H9 (cell line): ENCODE measurements at regions not wholly inside any gene's neighbourhood (a gene's known extent, or its start where the extent isn't known, plus 50 kb on each side); places are given as distances from the start of the nearest gene placed in this dataset.

Source experiments
- DNase-seq: peaks from one replicate; pipeline ENCODE4 v3.0.0-alpha.2; 2017
- H2AFZ ChIP-seq: one replicate; pipeline ENCODE4 v1.6.1; 2013; ENCODE audit warnings: mild to moderate bottlenecking, low read length, control low read depth, moderate library complexity
- H2AK5ac ChIP-seq: 2 replicates; pipeline ENCODE4 v1.6.1; 2013; ENCODE audit warnings: low read length, control low read depth, mixed read lengths; ENCODE audit not compliant: insufficient read length
- H2BK120ac ChIP-seq: one replicate; pipeline ENCODE4 v1.6.1; 2013; ENCODE audit warnings: low read depth, mild to moderate bottlenecking, low read length, control low read depth, inconsistent platforms; ENCODE audit not compliant: poor library complexity, severe bottlenecking
- H2BK12ac ChIP-seq: 2 replicates; pipeline ENCODE4 v1.6.1; 2013; ENCODE audit warnings: low read length, control low read depth, mixed read lengths, low read depth; ENCODE audit not compliant: insufficient read length
- H2BK15ac ChIP-seq: 2 replicates; pipeline ENCODE4 v1.6.1; 2013; ENCODE audit warnings: low read depth, low read length, control low read depth
- H2BK20ac ChIP-seq: one replicate; pipeline ENCODE4 v1.6.1; 2013; ENCODE audit warnings: low read depth, mild to moderate bottlenecking, low read length, control low read depth, inconsistent platforms; ENCODE audit not compliant: poor library complexity, severe bottlenecking
- H2BK5ac ChIP-seq: 2 replicates; pipeline ENCODE4 v1.6.1; 2013; ENCODE audit warnings: low read length, control low read depth, mixed read lengths; ENCODE audit not compliant: insufficient read length
- H3K14ac ChIP-seq: 2 replicates; pipeline ENCODE4 v1.6.1; 2013; ENCODE audit warnings: low read length, control low read depth; ENCODE audit not compliant: insufficient read depth
- H3K18ac ChIP-seq: 2 replicates; pipeline ENCODE4 v1.6.1; 2013; ENCODE audit warnings: low read depth, mild to moderate bottlenecking, mixed read lengths, low read length, control low read depth; ENCODE audit not compliant: insufficient read length
- H3K23ac ChIP-seq: 2 replicates; pipeline ENCODE4 v1.6.1; 2013; ENCODE audit warnings: low read length, control low read depth, mixed read lengths, low read depth; ENCODE audit not compliant: insufficient read length
- H3K23me2 ChIP-seq: 2 replicates; pipeline ENCODE4 v1.6.1; 2013; ENCODE audit warnings: low read depth, mild to moderate bottlenecking, mixed read lengths, low read length, control low read depth; ENCODE audit not compliant: insufficient read length, poor library complexity, severe bottlenecking
- H3K27ac ChIP-seq: 2 replicates; pipeline ENCODE4 v1.5.1; 2013; ENCODE audit warnings: low read length, control low read depth, mixed read lengths, low read depth; ENCODE audit not compliant: insufficient read length
- H3K27me3 ChIP-seq: 2 replicates; pipeline ENCODE4 v1.6.1; 2013; ENCODE audit warnings: low read length, control low read depth, inconsistent platforms; ENCODE audit not compliant: insufficient read depth
- H3K4ac ChIP-seq: 2 replicates; pipeline ENCODE4 v1.6.1; 2013; ENCODE audit warnings: low read depth, mild to moderate bottlenecking, control low read depth, inconsistent platforms, low read length, moderate library complexity
- H3K4me1 ChIP-seq: 2 replicates; pipeline ENCODE4 v1.6.1; 2013; ENCODE audit warnings: low read length, control low read depth, inconsistent platforms; ENCODE audit not compliant: insufficient read depth
- H3K4me2 ChIP-seq: 2 replicates; pipeline ENCODE4 v1.6.1; 2013; ENCODE audit warnings: low read length, control low read depth, mixed read lengths; ENCODE audit not compliant: insufficient read length, insufficient read depth
- H3K56ac ChIP-seq: 2 replicates; pipeline ENCODE4 v1.6.1; 2013; ENCODE audit warnings: low read depth, mild to moderate bottlenecking, mixed read lengths, low read length, control low read depth; ENCODE audit not compliant: insufficient read length
- H3K79me1 ChIP-seq: 2 replicates; pipeline ENCODE4 v1.6.1; 2013; ENCODE audit warnings: low read depth, mild to moderate bottlenecking, moderate library complexity, low read length, control low read depth, inconsistent platforms; ENCODE audit not compliant: insufficient read depth, poor library complexity, severe bottlenecking
- H3K79me2 ChIP-seq: 2 replicates; pipeline ENCODE4 v1.6.1; 2013; ENCODE audit warnings: low read length, control low read depth, inconsistent platforms; ENCODE audit not compliant: insufficient read depth
- H3K9ac ChIP-seq: 2 replicates; pipeline ENCODE4 v1.6.1; 2013; ENCODE audit warnings: low read length, control low read depth, mixed read lengths; ENCODE audit not compliant: insufficient read length; ENCODE audit errors: extremely low read depth
- H3K9me3 ChIP-seq: one replicate; pipeline ENCODE4 v1.6.1; 2013; ENCODE audit warnings: low read depth, low read length, inconsistent platforms; ENCODE audit not compliant: control insufficient read depth
- H3T11ph ChIP-seq: one replicate; pipeline ENCODE4 v1.6.1; 2013; ENCODE audit warnings: mild to moderate bottlenecking, low read length, control low read depth, inconsistent platforms
- H4K20me1 ChIP-seq: one replicate; pipeline ENCODE4 v1.6.1; 2013; ENCODE audit not compliant: control insufficient read depth, insufficient read length, insufficient read depth
- H4K5ac ChIP-seq: 2 replicates; pipeline ENCODE4 v1.6.1; 2013; ENCODE audit warnings: low read depth, mild to moderate bottlenecking, mixed read lengths, low read length, control low read depth; ENCODE audit not compliant: insufficient read length
- H4K8ac ChIP-seq: replicated peaks from 2 replicates; pipeline ENCODE4 v1.6.1; 2013; ENCODE audit warnings: low read length, control low read depth, mixed read lengths, low read depth; ENCODE audit not compliant: insufficient read length
- H4K91ac ChIP-seq: 2 replicates; pipeline ENCODE4 v1.6.1; 2013; ENCODE audit warnings: low read depth, mild to moderate bottlenecking, moderate library complexity, mixed read lengths, low read length, control low read depth; ENCODE audit not compliant: insufficient read length
- H3K27ac Mint-ChIP-seq, 3 experiments: 2 replicates in 2 of 3; 3 replicates in 1 of 3; pipeline ENCODE4 v1.8.0; 2020 to 2021; ENCODE audit warnings: mixed read lengths in 3 of 3, mild to moderate bottlenecking in 1 of 3, moderate library complexity in 1 of 3
- H3K27me3 Mint-ChIP-seq: 2 replicates; pipeline ENCODE4 v1.8.0; 2021; ENCODE audit warnings: low read depth, mild to moderate bottlenecking, moderate library complexity, mixed read lengths
- H3K36me3 Mint-ChIP-seq, 3 experiments: 2 replicates in 2 of 3; 3 replicates in 1 of 3; pipeline ENCODE4 v1.8.0; 2020 to 2021; ENCODE audit warnings: low read depth in 3 of 3, mixed read lengths in 3 of 3; ENCODE audit not compliant: insufficient read depth in 1 of 3
- H3K4me1 Mint-ChIP-seq, 2 experiments: 2 replicates each; pipeline ENCODE4 v1.8.0; 2020; ENCODE audit warnings: mixed read lengths in 2 of 2
- H3K4me3 Mint-ChIP-seq, 2 experiments: 2 replicates in 1 of 2; 3 replicates in 1 of 2; pipeline ENCODE4 v1.8.0; 2020 to 2021; ENCODE audit warnings: mild to moderate bottlenecking in 2 of 2, mixed read lengths in 2 of 2, moderate library complexity in 1 of 2
- H3K9me3 Mint-ChIP-seq, 2 experiments: 2 replicates in 1 of 2; 3 replicates in 1 of 2; pipeline ENCODE4 v1.8.0; 2020; ENCODE audit warnings: mild to moderate bottlenecking in 2 of 2, mixed read lengths in 2 of 2, moderate library complexity in 1 of 2
- CTCF ChIP-seq: fragments of 200-600 bp; sonication (generic); conservative IDR thresholded peaks from 3 replicates; pipeline ENCODE4 v1.8.0; 2021; ENCODE audit warnings: antibody characterized with exemption, mild to moderate bottlenecking
- WGBS: extraction: QIAGEN DNeasy Blood & Tissue Kit; methylation state at CpG from one replicate; pipeline ENCODE4 v1.1.7; 2013; ENCODE audit warnings: missing lambda C conversion rate, low lambda C conversion rate, mixed read lengths; ENCODE audit not compliant: insufficient read length; ENCODE audit errors: extremely low coverage; 5-methylcytosine and 5-hydroxymethylcytosine counted together

GRCh38 chr22:25390297-25391240, 171.1 kb downstream of the CRYBB2 start:
- H4K8ac ChIP-seq: no peak overlapping the region
- no peak overlapping the region for H3K23ac ChIP-seq
- no peak for TF ChIP-seq CTCF
- H3K9me3 ChIP-seq: no peaks in the 10 kb centered on the region
- no peak overlapping the region; the same call in 1 of the 2 replicates for H3K14ac ChIP-seq
- H2AFZ ChIP-seq: no peak overlapping the region
- no peak for DNase-seq
- H3K4me3 Mint-ChIP-seq: no peak overlapping the region
- no peaks in the 10 kb centered on the region for H3K79me1 ChIP-seq
- H3K9me3 Mint-ChIP-seq: no peaks in the 10 kb centered on the region
- no peak overlapping the region for H3K27ac ChIP-seq
- peaks cover 0 to 2% (median 0%) of the 10 kb centered on the region in 3 experiments; a peak in 1 of 7 replicates for H3K36me3 Mint-ChIP-seq
- no peak overlapping the region for H4K5ac ChIP-seq
- no peaks in the 10 kb centered on the region for H3K23me2 ChIP-seq
- H3K4me1 ChIP-seq: peaks cover 3% of the 10 kb centered on the region; the same call in 1 of the 2 replicates
- no peak overlapping the region for H4K91ac ChIP-seq
- H3K4me1 Mint-ChIP-seq: peaks cover 42 to 49% of the 10 kb centered on the region in 2 experiments
- no peak overlapping the region for H3T11ph ChIP-seq
- H2BK12ac ChIP-seq: no peak overlapping the region
- no peak overlapping the region for H3K18ac ChIP-seq
- H3K9ac ChIP-seq: no peak overlapping the region
- no peaks in the 10 kb centered on the region for H4K20me1 ChIP-seq
- H3K27ac Mint-ChIP-seq: peak overlapping the region in 2 of 3 experiments; percentile 16 to 62; a peak in 1 of 7 replicates
- no peaks in the 10 kb centered on the region; the same call in 1 of the 2 replicates for H3K79me2 ChIP-seq
- no peak overlapping the region for H2BK15ac ChIP-seq
- H2BK120ac ChIP-seq: no peak overlapping the region
- H3K4ac ChIP-seq: no peak overlapping the region
- H2AK5ac ChIP-seq: no peak overlapping the region
- no peak overlapping the region for H2BK20ac ChIP-seq
- H2BK5ac ChIP-seq: no peak overlapping the region
- no peaks in the 10 kb centered on the region for H3K27me3 Mint-ChIP-seq
- H3K4me2 ChIP-seq: no peak overlapping the region
- no peak overlapping the region for H3K56ac ChIP-seq
- H3K27me3 ChIP-seq: no peaks in the 10 kb centered on the region
- WGBS: no CpG with 5 or more reads among the region's 20 CpGs
